HG03280 (cell line): ENCODE measurements at regions not wholly inside any gene's neighbourhood (a gene's known extent, or its start where the extent isn't known, plus 50 kb on each side); places are given as distances from the start of the nearest gene placed in this dataset.
A peak's percentile ranks its signal among the peaks of the same experiment; 100 is the strongest.
"Not testable (repeated sequence)": the region's sequence is repeated elsewhere in the genome, so short reads cannot be mapped to it uniquely, and the experiment has no call there.

ENCODE experiments used
- ATAC-seq: cut with Tn5 transposase; IDR thresholded peaks from one replicate; pipeline ENCODE4 v1.9.1; 2021; ENCODE audit warnings: mild to moderate bottlenecking, moderate library complexity; ENCODE audit not compliant: unreplicated experiment

GRCh38 chr4:72884225-72884624 lies 185.3 kb downstream of the COX18 start:
- not testable (repeated sequence) for ATAC-seq

- no peak for ATAC-seq
Observed at GRCh38 chr4:72876946-72877345, 192.6 kb downstream of the COX18 start.

GRCh38 chr4:72875545-72875944 lies 194.0 kb downstream of the COX18 start:
- no peak for ATAC-seq

- ATAC-seq, result no peak
Observed at GRCh38 chr4:72875138-72875537, 194.4 kb downstream of the COX18 start.

- ATAC-seq, result no peak
Observed at GRCh38 chr4:72864898-72865297, 204.6 kb downstream of the COX18 start.

- ATAC-seq, result not testable (repeated sequence)
Observed at GRCh38 chr4:72864277-72864676, 205.2 kb downstream of the COX18 start.

GRCh38 chr4:72860766-72861165 lies 208.8 kb downstream of the COX18 start:
- ATAC-seq, result no peak

GRCh38 chr4:72858328-72858727 lies 211.2 kb downstream of the COX18 start:
- ATAC-seq, result no peak

GRCh38 chr4:72857787-72858186 lies 211.7 kb downstream of the COX18 start:
- ATAC-seq, result no peak

GRCh38 chr4:72857216-72857615 lies 212.3 kb downstream of the COX18 start:
- no peak for ATAC-seq

- ATAC-seq, result peak; percentile 69
Observed at GRCh38 chr4:72846280-72847111, 223.0 kb downstream of the COX18 start.

- no peak for ATAC-seq
Observed at GRCh38 chr4:72843466-72843865, 226.1 kb downstream of the COX18 start.

GRCh38 chr4:72842323-72842722 lies 227.2 kb downstream of the COX18 start:
- no peak for ATAC-seq

- ATAC-seq, result not testable (repeated sequence)
Observed at GRCh38 chr4:72840166-72840565, 229.3 kb downstream of the COX18 start.

GRCh38 chr4:72828864-72829263 lies 240.7 kb downstream of the COX18 start:
- no peak for ATAC-seq

GRCh38 chr4:72827968-72828367 lies 241.5 kb downstream of the COX18 start:
- ATAC-seq, result no peak

GRCh38 chr4:72820107-72820506 lies 249.4 kb downstream of the COX18 start:
- ATAC-seq, result no peak

- no peak for ATAC-seq
Observed at GRCh38 chr4:72817012-72817411, 248.0 kb upstream of the ADAMTS3 start.

- ATAC-seq, result no peak
Observed at GRCh38 chr4:72814241-72814640, 245.2 kb upstream of the ADAMTS3 start.

GRCh38 chr4:72809208-72809607 lies 240.2 kb upstream of the ADAMTS3 start:
- no peak for ATAC-seq

- no peak for ATAC-seq
Observed at GRCh38 chr4:72805284-72805683, 236.3 kb upstream of the ADAMTS3 start.

GRCh38 chr4:72797486-72797885 lies 228.5 kb upstream of the ADAMTS3 start:
- no peak for ATAC-seq

- no peak for ATAC-seq
Observed at GRCh38 chr4:72791054-72791453, 222.0 kb upstream of the ADAMTS3 start.
